Lower leg skin (tissue), 4 donors: ENCODE measurements at regions not wholly inside any gene's neighbourhood (a gene's known extent, or its start where the extent isn't known, plus 50 kb on each side); places are given as distances from the start of the nearest gene placed in this dataset.

ENCODE experiments used
- DNase-seq, 2 donors: peaks; one replicate each; pipeline ENCODE4 v3.0.0-alpha.2; 2019; ENCODE audit warnings: low spot score in 2 of 2
- H3K4me3 ChIP-seq: fragments of 200-600 bp; sonication (generic); 2 replicates; pipeline ENCODE4 v1.5.1; 2017; ENCODE audit warnings: mild to moderate bottlenecking, low read depth; ENCODE audit not compliant: poor library complexity, severe bottlenecking
- CTCF ChIP-seq, 3 donors: fragments of 450-650 bp; IDR thresholded peaks; one replicate each; pipeline ENCODE4 v1.5.1; 2016; ENCODE audit warnings: antibody characterized with exemption in 3 of 3, mild to moderate bottlenecking in 3 of 3, moderate library complexity in 2 of 3
- POLR2A ChIP-seq, 2 donors: fragments of 450-650 bp; IDR thresholded peaks; one replicate each; pipeline ENCODE4 v1.6.1; 2016 to 2017; ENCODE audit warnings: antibody characterized with exemption in 2 of 2, mild to moderate bottlenecking in 1 of 2, moderate library complexity in 1 of 2
- WGBS, 2 donors: methylation state at CpG; one replicate each; pipeline ENCODE4 v1.1.5; 2018; 5-methylcytosine and 5-hydroxymethylcytosine counted together
- intact Hi-C: fragments of 100-400 bp; cut with DNase I; formaldehyde crosslinking; loops from one replicate; pipeline ENCODE4 v1.15.0; 2023; ENCODE audit warnings: low total_unique reads

DNA sequence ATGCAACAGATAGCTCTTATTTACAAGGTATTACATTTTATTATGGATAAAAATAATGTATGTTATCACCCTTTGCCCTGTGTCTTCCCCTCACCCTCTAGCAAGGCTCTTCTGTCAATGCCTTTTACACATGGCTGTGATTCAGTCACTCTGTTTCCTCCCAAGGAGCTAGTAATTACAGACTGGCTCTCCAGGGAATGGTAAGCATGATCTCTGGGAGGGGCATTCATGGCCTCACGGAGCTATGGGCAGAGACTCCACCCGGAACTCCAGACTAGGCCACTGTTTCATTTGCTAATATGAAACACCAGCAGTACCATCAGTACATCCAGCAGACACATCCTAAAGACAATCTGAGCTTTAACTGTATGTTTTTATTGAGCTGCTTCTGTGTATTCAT lies 410.9 kb upstream of the CYRIA start:
- no peak for DNase-seq
- no peak overlapping the region for H3K4me3 ChIP-seq
- intact Hi-C loops = no loop called here
- 38 to 44% methylated on average over 2 of the region's 2 CpGs for WGBS, 2 donors
- TF ChIP-seq CTCF (IDR thresholded peaks at IDR 0.05) = no peak
- TF ChIP-seq POLR2A (IDR thresholded peaks at IDR 0.05) = no peak

- intact Hi-C loops = no loop called here
Observed at GRCh38 chr2:17070711-17071110, 405.1 kb upstream of the CYRIA start.

DNA sequence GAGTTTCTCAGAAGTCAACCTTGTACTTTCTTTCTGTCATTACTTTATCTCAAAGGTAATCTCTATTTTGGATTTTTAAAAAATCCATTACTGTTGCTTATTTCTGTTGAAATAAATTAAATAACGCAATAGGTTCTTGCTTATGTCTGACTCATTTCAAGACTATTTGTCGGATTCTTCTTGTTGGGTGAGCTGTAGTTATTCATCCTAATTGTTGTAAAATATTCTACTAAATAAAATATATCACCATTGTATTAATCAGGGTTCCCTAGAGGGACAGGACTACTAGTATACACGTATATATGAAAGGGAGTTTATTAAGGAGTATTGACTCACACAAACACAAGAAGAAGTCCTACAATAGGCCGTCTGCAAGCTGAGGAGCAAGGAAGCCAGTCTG lies 403.9 kb upstream of the CYRIA start:
- DNase-seq = no peak
- intact Hi-C loops = no loop called here
- WGBS, 2 donors = 57 to 73% methylated on average over 4 of the region's 4 CpGs
- TF ChIP-seq POLR2A (IDR thresholded peaks at IDR 0.05) (no peak), CTCF (IDR thresholded peaks at IDR 0.05) (no peak)
- no peak overlapping the region for H3K4me3 ChIP-seq

More at GRCh38 chr2:17070711-17071110, 405.1 kb upstream of the CYRIA start:
- DNase-seq = no peak
- no peak for TF ChIP-seq CTCF (IDR thresholded peaks at IDR 0.05)
- TF ChIP-seq POLR2A (IDR thresholded peaks at IDR 0.05) = no peak
- no peak overlapping the region for H3K4me3 ChIP-seq

GRCh38 chr2:17068021-17068420 lies 402.4 kb upstream of the CYRIA start:
- TF ChIP-seq CTCF (IDR thresholded peaks at IDR 0.05) (no peak), POLR2A (IDR thresholded peaks at IDR 0.05) (no peak)
- H3K4me3 ChIP-seq = no peak overlapping the region
- intact Hi-C loops = no loop called here
- DNase-seq = no peak
- 68 to 70% methylated on average over 4 of the region's 4 CpGs for WGBS, 2 donors

- no peak for DNase-seq
- 73 to 75% methylated on average over 6 of the region's 6 CpGs for WGBS, 2 donors
- no peak overlapping the region for H3K4me3 ChIP-seq
- TF ChIP-seq CTCF (IDR thresholded peaks at IDR 0.05) (no peak), POLR2A (IDR thresholded peaks at IDR 0.05) (no peak)
- intact Hi-C loops = no loop called here
Observed at GRCh38 chr2:17065536-17065935, 399.9 kb upstream of the CYRIA start.

- no peak for DNase-seq
- intact Hi-C loops = no loop called here
- no peak overlapping the region for H3K4me3 ChIP-seq
- no peak for TF ChIP-seq CTCF (IDR thresholded peaks at IDR 0.05)
- no peak for TF ChIP-seq POLR2A (IDR thresholded peaks at IDR 0.05)
- 96 to 98% methylated on average over 2 of the region's 2 CpGs for WGBS, 2 donors
Observed at GRCh38 chr2:17061028-17061427, 395.4 kb upstream of the CYRIA start.
